ENCODE measurements at regions not wholly inside any gene's neighbourhood (a gene's known extent, or its start where the extent isn't known, plus 50 kb on each side); places are given as distances from the start of the nearest gene placed in this dataset.
"Not testable (repeated sequence)": the region's sequence is repeated elsewhere in the genome, so short reads cannot be mapped to it uniquely, and the experiment has no call there.

- DNase-seq: no peak
Measured at GRCh38 chr1:87968197-87968955, 639.7 kb downstream of the LMO4 start.

- DNase-seq: no peak
Measured at GRCh38 chr1:87969040-87969439, 640.4 kb downstream of the LMO4 start.

GRCh38 chr1:87972811-87973210 lies 644.1 kb downstream of the LMO4 start:
- no peak for DNase-seq

- no peak for DNase-seq
Measured at GRCh38 chr1:87973896-87974295, 645.2 kb downstream of the LMO4 start.

- no peak for DNase-seq
Measured at GRCh38 chr1:87976316-87976715, 647.6 kb downstream of the LMO4 start.

- DNase-seq: no peak
Measured at GRCh38 chr1:87977145-87977544, 648.5 kb downstream of the LMO4 start.

- no peak for DNase-seq
Measured at GRCh38 chr1:87979079-87979478, 650.4 kb downstream of the LMO4 start.

GRCh38 chr1:87980494-87980893 lies 651.8 kb downstream of the LMO4 start:
- no peak for DNase-seq

- DNase-seq: no peak
Measured at GRCh38 chr1:87981386-87981785, 652.7 kb downstream of the LMO4 start.

GRCh38 chr1:87981810-87982209 lies 653.1 kb downstream of the LMO4 start:
- DNase-seq: no peak

- DNase-seq: no peak
Measured at GRCh38 chr1:87983841-87984240, 655.2 kb downstream of the LMO4 start.

- DNase-seq: no peak
Measured at GRCh38 chr1:87985071-87985470, 656.4 kb downstream of the LMO4 start.

GRCh38 chr1:87986130-87986866 lies 657.6 kb downstream of the LMO4 start:
- DNase-seq: no peak

GRCh38 chr1:87989346-87989745 lies 660.7 kb downstream of the LMO4 start:
- no peak for DNase-seq

GRCh38 chr1:87992536-87992935 lies 663.9 kb downstream of the LMO4 start:
- not testable (repeated sequence) for DNase-seq

GRCh38 chr1:87993051-87993450 lies 664.4 kb downstream of the LMO4 start:
- no peak for DNase-seq

GRCh38 chr1:87999852-88000251 lies 671.2 kb downstream of the LMO4 start:
- no peak for DNase-seq

GRCh38 chr1:88001460-88001859 lies 672.8 kb downstream of the LMO4 start:
- no peak for DNase-seq

GRCh38 chr1:88003255-88003654 lies 674.6 kb downstream of the LMO4 start:
- DNase-seq: no peak

- no peak for DNase-seq
Measured at GRCh38 chr1:88009916-88010315, 674.2 kb upstream of the PKN2 start.

- DNase-seq: no peak
Measured at GRCh38 chr1:88013485-88013884, 670.6 kb upstream of the PKN2 start.

GRCh38 chr1:88014131-88014530 lies 669.9 kb upstream of the PKN2 start:
- no peak for DNase-seq

- peak in 1 of 2 experiments; percentile 8 for DNase-seq
Measured at GRCh38 chr1:88016947-88017346, 667.1 kb upstream of the PKN2 start.

- DNase-seq: no peak
Measured at GRCh38 chr1:88021529-88021928, 662.5 kb upstream of the PKN2 start.

- DNase-seq: no peak
Measured at GRCh38 chr1:88022516-88022915, 661.6 kb upstream of the PKN2 start.

Measured in NCI-H446 (cell line).